Neuronal stem cell (in vitro differentiated cells): ENCODE measurements at regions not wholly inside any gene's neighbourhood (a gene's known extent, or its start where the extent isn't known, plus 50 kb on each side); places are given as distances from the start of the nearest gene placed in this dataset.

Source experiments
- DNase-seq: peaks from one replicate; pipeline ENCODE4 v3.0.0-alpha.2; 2013; ENCODE audit warnings: low spot score
- H2AFZ ChIP-seq: one replicate; pipeline ENCODE4 v1.6.1; 2013; ENCODE audit warnings: mild to moderate bottlenecking, low read length, inconsistent platforms
- H2AK5ac ChIP-seq: 2 replicates; pipeline ENCODE4 v1.6.1; 2013; ENCODE audit warnings: low read depth, mild to moderate bottlenecking, inconsistent platforms, low read length, moderate library complexity, mixed read lengths
- H2BK120ac ChIP-seq: 2 replicates; pipeline ENCODE4 v1.6.1; 2013; ENCODE audit warnings: low read depth, mild to moderate bottlenecking, inconsistent platforms, low read length, moderate library complexity, mixed read lengths
- H2BK12ac ChIP-seq: one replicate; pipeline ENCODE4 v1.6.1; 2013; ENCODE audit warnings: low read length, inconsistent platforms
- H2BK15ac ChIP-seq: 2 replicates; pipeline ENCODE4 v1.6.1; 2013; ENCODE audit warnings: mild to moderate bottlenecking, low read length, inconsistent platforms, mixed read lengths
- H2BK5ac ChIP-seq: one replicate; pipeline ENCODE4 v1.6.1; 2013; ENCODE audit warnings: inconsistent platforms, mild to moderate bottlenecking, low read length, moderate library complexity
- H3K14ac ChIP-seq: one replicate; pipeline ENCODE4 v1.6.1; 2013; ENCODE audit warnings: low read length, inconsistent platforms
- H3K18ac ChIP-seq: 2 replicates; pipeline ENCODE4 v1.6.1; 2013; ENCODE audit warnings: low read length, inconsistent platforms
- H3K23ac ChIP-seq: 2 replicates; pipeline ENCODE4 v1.6.1; 2013; ENCODE audit warnings: low read depth, mild to moderate bottlenecking, mixed read lengths, low read length, inconsistent platforms; ENCODE audit not compliant: poor library complexity
- H3K27ac ChIP-seq: replicated peaks from 3 replicates; pipeline ENCODE4 v1.5.1; 2013; ENCODE audit warnings: low read length, inconsistent platforms
- H3K27me3 ChIP-seq, 3 experiments: 2 replicates each; pipeline ENCODE4 v1.6.1; 2013; ENCODE audit warnings: low read length in 3 of 3, mild to moderate bottlenecking in 2 of 3, inconsistent platforms in 1 of 3, low read depth in 1 of 3, mixed read lengths in 1 of 3, moderate library complexity in 1 of 3; ENCODE audit not compliant: control insufficient read depth in 3 of 3, insufficient read depth in 3 of 3
- H3K36me3 ChIP-seq, 2 donors: replicated peaks in 1 of 2; 2 replicates each; pipeline ENCODE4 v1.6.1; 2013; ENCODE audit warnings: low read length in 2 of 2; ENCODE audit not compliant: control insufficient read depth in 2 of 2, insufficient read depth in 2 of 2
- H3K4ac ChIP-seq: 2 replicates; pipeline ENCODE4 v1.6.1; 2013; ENCODE audit warnings: inconsistent platforms, mild to moderate bottlenecking, low read length, moderate library complexity
- H3K4me1 ChIP-seq, 2 donors: 1 replicate in 1 of 2; 2 replicates in 1 of 2; pipeline ENCODE4 v1.6.1; 2013; ENCODE audit warnings: low read length in 2 of 2, low read depth in 1 of 2; ENCODE audit not compliant: control insufficient read depth in 2 of 2, insufficient read depth in 1 of 2
- H3K4me2 ChIP-seq: one replicate; pipeline ENCODE4 v1.6.1; 2013; ENCODE audit warnings: mild to moderate bottlenecking, low read length, inconsistent platforms; ENCODE audit not compliant: insufficient read depth, poor library complexity, severe bottlenecking
- H3K4me3 ChIP-seq, 2 donors: 2 replicates each; pipeline ENCODE4 v1.5.1; 2013; ENCODE audit warnings: low read length in 2 of 2, mild to moderate bottlenecking in 2 of 2, inconsistent platforms in 1 of 2, moderate library complexity in 1 of 2
- H3K79me1 ChIP-seq: one replicate; pipeline ENCODE4 v1.6.1; 2013; ENCODE audit warnings: low read depth, mild to moderate bottlenecking, inconsistent platforms, low read length, moderate library complexity
- H3K9ac ChIP-seq: one replicate; pipeline ENCODE4 v1.6.1; 2013; ENCODE audit warnings: mild to moderate bottlenecking, low read depth, low read length, inconsistent platforms; ENCODE audit not compliant: poor library complexity
- H3K9me3 ChIP-seq, 2 donors: replicated peaks in 1 of 2; 2 replicates each; pipeline versions ENCODE3 to v1.6.1; 2013; ENCODE audit warnings: low read length in 2 of 2, mild to moderate bottlenecking in 2 of 2, inconsistent platforms in 1 of 2, low read depth in 1 of 2, mixed read lengths in 1 of 2, moderate library complexity in 1 of 2; ENCODE audit not compliant: control insufficient read depth in 2 of 2, insufficient read depth in 1 of 2
- H4K8ac ChIP-seq: one replicate; pipeline ENCODE4 v1.6.1; 2013; ENCODE audit warnings: low read depth, mild to moderate bottlenecking, inconsistent platforms, low read length, moderate library complexity
- H4K91ac ChIP-seq: one replicate; pipeline ENCODE4 v1.6.1; 2013; ENCODE audit warnings: low read length, low read depth, mild to moderate bottlenecking, inconsistent platforms; ENCODE audit not compliant: poor library complexity
- WGBS, 2 donors: extraction: QIAGEN DNeasy Blood & Tissue Kit; methylation state at CpG; one replicate each; pipeline ENCODE4 v1.1.7; 2013; ENCODE audit warnings: missing lambda C conversion rate in 2 of 2, mixed read lengths in 1 of 2; ENCODE audit not compliant: insufficient read length in 2 of 2, insufficient replicate concordance in 1 of 2; ENCODE audit errors: extremely low coverage in 2 of 2; 5-methylcytosine and 5-hydroxymethylcytosine counted together

DNA sequence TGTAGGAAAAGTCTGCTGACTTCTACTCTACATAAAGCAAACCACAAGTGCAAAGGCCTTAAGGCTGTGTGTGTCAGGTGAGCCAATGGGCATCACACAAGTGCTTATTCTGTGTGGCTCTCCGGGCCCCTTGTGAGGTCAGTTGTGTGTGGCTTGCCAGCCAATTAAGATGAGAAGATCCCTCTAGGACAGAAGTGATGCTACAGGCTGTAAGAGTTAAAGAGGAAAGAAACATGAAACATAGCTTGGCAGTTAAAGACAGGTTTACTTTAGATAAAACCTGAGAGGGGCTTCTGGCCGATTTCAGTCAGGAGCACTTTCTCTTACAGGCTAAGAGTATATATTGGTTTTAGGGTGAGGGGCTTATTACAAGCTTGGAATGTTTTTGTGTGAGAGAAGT, 242.4 kb downstream of the NFATC2 start:
- Histone ChIP-seq H2BK15ac (no peak overlapping the region), H3K4ac (no peak overlapping the region), H3K23ac (no peak overlapping the region), H4K91ac (no peak overlapping the region), H3K36me3 (no peaks in the 10 kb centered on the region), H3K18ac (no peak overlapping the region), H2BK5ac (no peak overlapping the region), H3K14ac (no peak overlapping the region), H2BK120ac (no peak overlapping the region), H3K4me1 (no peaks in the 10 kb centered on the region), H2AK5ac (no peak overlapping the region), H3K27ac (no peak overlapping the region), H3K4me2 (no peak overlapping the region), H2BK12ac (no peak overlapping the region), H3K9me3 (peaks cover 9 to 10% of the 10 kb centered on the region in 2 donors), H2AFZ (no peak overlapping the region), H3K27me3 (no peaks in the 10 kb centered on the region), H3K79me1 (no peaks in the 10 kb centered on the region), H4K8ac (no peak overlapping the region), H3K4me3 (no peak overlapping the region), H3K9ac (no peak overlapping the region)
- no CpG with 5 or more reads among the region's 2 CpGs for WGBS, 2 donors
- no peak for DNase-seq

- Histone ChIP-seq H4K8ac (no peak overlapping the region), H2BK120ac (no peak overlapping the region), H3K23ac (no peak overlapping the region), H4K91ac (no peak overlapping the region), H3K9ac (no peak overlapping the region), H2AFZ (no peak overlapping the region), H3K36me3 (no peaks in the 10 kb centered on the region), H3K9me3 (peaks cover 9 to 10% of the 10 kb centered on the region in 2 donors), H3K4ac (no peak overlapping the region), H2AK5ac (no peak overlapping the region), H3K14ac (no peak overlapping the region), H2BK5ac (no peak overlapping the region), H3K4me1 (no peaks in the 10 kb centered on the region), H3K4me3 (no peak overlapping the region), H2BK15ac (no peak overlapping the region), H2BK12ac (no peak overlapping the region), H3K18ac (no peak overlapping the region), H3K27me3 (no peaks in the 10 kb centered on the region), H3K27ac (no peak overlapping the region), H3K4me2 (no peak overlapping the region), H3K79me1 (no peaks in the 10 kb centered on the region)
- no CpG with 5 or more reads among the region's 1 CpG for WGBS, 2 donors
- DNase-seq: no peak
Measured at GRCh38 chr20:51299413-51299812, 243.1 kb downstream of the NFATC2 start.

DNA sequence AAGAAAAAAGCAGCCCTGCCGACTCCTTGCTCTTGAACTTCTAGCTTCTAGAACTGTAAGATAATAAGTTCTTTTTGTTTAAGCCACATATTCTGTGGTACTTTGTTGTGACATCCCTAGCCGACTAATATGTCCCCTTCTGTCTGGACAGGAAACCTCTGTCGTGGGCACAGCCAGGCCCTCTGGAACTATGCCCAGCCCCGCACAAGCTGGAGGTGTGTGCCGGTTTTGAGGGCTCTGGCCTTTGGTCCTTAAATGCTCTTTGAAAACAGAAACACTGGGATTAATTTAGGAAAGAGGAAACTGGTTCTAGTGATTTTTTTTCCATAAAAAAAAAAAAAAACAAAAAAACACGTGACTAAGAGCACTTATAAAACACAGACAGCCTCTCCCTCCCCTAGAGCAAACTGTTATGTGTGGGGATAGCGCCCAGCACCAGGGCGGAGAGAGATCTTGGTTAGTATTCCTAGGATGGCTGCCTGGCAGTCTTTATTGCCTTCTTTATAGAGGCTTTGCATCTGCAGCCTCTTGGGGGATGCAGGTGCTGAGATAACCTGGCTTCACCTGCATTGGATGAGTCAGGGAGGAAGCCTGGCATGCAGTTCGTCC, 244.3 kb downstream of the NFATC2 start:
- Histone ChIP-seq H2AFZ (no peak overlapping the region), H3K36me3 (no peaks in the 10 kb centered on the region), H3K4me2 (no peak overlapping the region), H2BK120ac (no peak overlapping the region), H3K79me1 (no peaks in the 10 kb centered on the region), H2BK15ac (no peak overlapping the region), H4K91ac (no peak overlapping the region), H2AK5ac (no peak overlapping the region), H2BK12ac (no peak overlapping the region), H3K27me3 (no peaks in the 10 kb centered on the region), H3K4me1 (no peaks in the 10 kb centered on the region), H3K18ac (no peak overlapping the region), H3K9me3 (peaks cover 8 to 9% of the 10 kb centered on the region in 2 donors), H4K8ac (no peak overlapping the region), H3K27ac (no peak overlapping the region), H3K23ac (no peak overlapping the region), H3K14ac (no peak overlapping the region), H2BK5ac (no peak overlapping the region), H3K4ac (no peak overlapping the region), H3K9ac (no peak overlapping the region), H3K4me3 (no peak overlapping the region)
- no CpG with 5 or more reads among the region's 9 CpGs for WGBS, 2 donors
- DNase-seq: no peak

DNA sequence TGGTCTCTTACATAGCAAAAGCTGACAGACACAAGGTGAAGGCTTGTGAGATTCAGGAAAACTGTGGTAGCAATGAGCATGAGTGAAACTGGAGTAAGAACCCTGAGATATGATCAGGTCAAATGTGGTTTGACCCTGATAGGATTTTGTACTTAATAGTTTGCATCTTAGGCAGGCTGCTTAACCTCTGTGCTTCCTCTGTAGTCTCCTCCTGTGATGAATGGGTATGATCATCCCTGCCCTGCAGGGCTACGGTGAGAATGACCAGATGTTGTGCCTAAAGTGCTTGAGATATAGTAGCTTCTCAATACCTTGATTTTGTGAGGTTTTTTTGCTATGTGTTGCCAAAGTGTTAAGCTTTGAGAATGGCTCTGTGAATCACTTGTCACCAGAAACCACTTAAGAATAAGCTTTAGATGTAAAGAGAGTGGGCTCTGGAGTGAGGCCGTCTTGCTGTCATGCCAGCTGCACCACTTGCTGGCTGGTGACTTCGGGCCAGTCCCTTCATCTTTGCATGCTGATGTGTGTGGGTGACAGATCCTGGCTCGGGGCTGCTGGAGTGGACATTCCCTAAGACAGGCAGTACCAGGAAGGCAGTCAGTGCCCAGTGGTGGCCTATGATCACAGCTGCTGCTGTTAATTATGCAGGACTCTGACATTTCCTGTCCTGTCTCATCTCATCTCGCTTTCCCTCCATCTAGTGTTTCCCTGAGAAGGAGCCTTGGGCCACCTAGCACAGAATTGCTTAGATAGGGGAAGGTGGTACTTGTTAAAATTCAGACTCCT, 254.7 kb downstream of the NFATC2 start:
- no CpG with 5 or more reads among the region's 5 CpGs for WGBS, 2 donors

More for the DNA sequence above, 254.7 kb downstream of the NFATC2 start:
- Histone ChIP-seq H2BK120ac (no peak overlapping the region), H3K4ac (no peak overlapping the region), H3K14ac (no peak overlapping the region), H2AK5ac (no peak overlapping the region), H2BK5ac (no peak overlapping the region), H3K4me1 (peaks cover 0 to 3% of the 10 kb centered on the region in 2 donors), H3K27me3 (peaks cover 0 to 3% (median 0%) of the 10 kb centered on the region in 3 experiments), H3K27ac (no peak overlapping the region), H3K36me3 (no peaks in the 10 kb centered on the region), H4K91ac (no peak overlapping the region), H2BK15ac (no peak overlapping the region), H3K4me2 (no peak overlapping the region), H3K4me3 (no peak overlapping the region), H2AFZ (no peak overlapping the region), H3K79me1 (no peaks in the 10 kb centered on the region), H3K23ac (no peak overlapping the region), H2BK12ac (no peak overlapping the region), H3K18ac (no peak overlapping the region), H3K9ac (peak overlapping the region; percentile 61), H4K8ac (no peak overlapping the region), H3K9me3 (no peaks in the 10 kb centered on the region)
- DNase-seq: no peak
